Amniotic epithelial cell (primary cell): ENCODE measurements at regions not wholly inside any gene's neighbourhood (a gene's known extent, or its start where the extent isn't known, plus 50 kb on each side); places are given as distances from the start of the nearest gene placed in this dataset.
"Not testable (repeated sequence)": the region's sequence is repeated elsewhere in the genome, so short reads cannot be mapped to it uniquely, and the experiment has no call there.

Experiments used
- DNase-seq: peaks from one replicate; pipeline ENCODE4 v3.0.0-alpha.2; 2010; ENCODE audit warnings: low read depth

- DNase-seq = no peak
These were observed 55.1 kb upstream of the F9 start for GRCh38 chrX:139475432-139475831.

DNA sequence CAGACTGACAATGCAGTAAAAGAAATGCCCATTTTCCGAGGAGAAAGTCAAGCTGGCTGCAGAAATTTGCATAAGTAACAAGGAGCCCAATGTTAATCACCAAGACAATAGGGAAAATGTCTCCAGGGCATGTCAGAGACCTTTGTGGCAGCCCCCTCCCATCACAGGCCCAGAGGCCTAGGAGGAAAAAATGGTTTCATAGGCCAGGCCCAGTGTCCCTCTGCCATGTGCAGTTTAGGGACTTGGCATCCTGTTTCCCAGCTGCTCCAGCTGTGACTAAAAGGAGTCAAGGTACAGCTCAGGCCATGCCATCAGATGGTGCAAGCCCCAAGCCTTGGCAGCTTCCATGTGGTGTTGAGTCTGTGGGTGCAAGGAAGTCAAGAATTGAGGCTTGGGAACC, 68.6 kb upstream of the F9 start:
- DNase-seq = not testable (repeated sequence)

- no peak for DNase-seq
These were observed 75.8 kb upstream of the F9 start for GRCh38 chrX:139454743-139455142.

- DNase-seq = no peak
These were observed 81.5 kb upstream of the F9 start for GRCh38 chrX:139448996-139449395.

DNA sequence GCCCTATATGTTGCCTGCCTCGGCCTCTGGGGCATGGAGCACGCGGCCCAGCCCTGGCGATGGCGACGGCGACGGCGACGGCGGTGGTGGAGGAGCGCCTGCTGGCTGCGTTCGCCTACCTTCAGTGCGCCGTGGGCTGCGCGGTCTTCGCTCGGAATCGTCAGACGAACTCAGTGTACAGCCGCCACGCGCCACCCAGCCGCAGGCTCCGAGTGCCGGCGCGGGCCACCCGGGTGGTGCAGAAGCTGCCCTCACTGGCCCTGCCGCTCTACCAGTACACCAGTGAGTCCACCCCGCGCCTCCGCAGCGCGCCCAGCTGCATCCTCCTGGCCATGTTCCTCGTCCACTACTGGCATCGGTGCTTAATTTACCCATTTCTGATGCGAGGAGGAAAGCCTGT, 83.7 kb upstream of the F9 start:
- DNase-seq = no peak

GRCh38 chrX:139429913-139430312, 100.6 kb upstream of the F9 start:
- no peak for DNase-seq

GRCh38 chrX:139423186-139423585, 107.4 kb upstream of the F9 start:
- no peak for DNase-seq

- not testable (repeated sequence) for DNase-seq
These were observed 132.3 kb upstream of the F9 start for GRCh38 chrX:139398258-139398657.

GRCh38 chrX:139388254-139388653, 142.3 kb upstream of the F9 start:
- DNase-seq = no peak

DNA sequence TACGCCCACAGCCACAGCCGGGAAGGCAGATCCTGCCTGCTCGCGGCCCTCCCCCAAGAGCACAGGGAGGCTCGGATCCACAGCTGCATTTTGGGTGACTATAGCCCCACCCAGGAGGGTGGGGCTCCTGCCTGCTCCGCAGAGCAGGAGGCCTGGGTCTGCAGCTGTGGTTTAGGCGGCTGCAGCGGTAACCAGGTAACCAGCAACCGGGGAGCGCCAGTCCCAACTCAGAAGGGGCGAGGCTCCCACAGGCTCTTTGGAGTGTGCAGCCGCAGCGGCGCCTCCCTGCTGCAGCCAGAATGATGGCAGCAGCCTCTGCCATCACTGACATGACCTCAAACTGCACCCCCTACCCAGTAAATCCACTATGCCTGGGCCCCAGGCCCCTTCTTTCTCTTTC, 148.0 kb upstream of the F9 start:
- no peak for DNase-seq

DNA sequence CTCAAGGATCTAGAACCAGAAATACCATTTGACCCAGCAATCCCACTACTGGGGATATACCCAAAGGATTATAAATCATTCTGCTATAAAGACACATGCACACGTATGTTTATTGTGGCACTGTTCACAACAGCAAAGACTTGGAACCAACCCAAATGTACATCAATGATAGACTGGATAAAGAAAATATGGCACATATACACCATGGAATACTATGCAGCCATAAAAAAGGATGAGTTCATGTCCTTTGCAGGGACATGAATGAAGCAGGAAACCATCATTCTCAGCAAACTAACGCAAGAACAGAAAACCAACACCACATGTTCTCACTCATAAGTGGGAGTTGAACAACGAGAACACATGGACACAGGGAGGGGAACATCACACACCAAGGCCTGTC, 154.0 kb upstream of the F9 start:
- not testable (repeated sequence) for DNase-seq

GRCh38 chrX:139360356-139360755, 170.2 kb upstream of the F9 start:
- DNase-seq = no peak

DNA sequence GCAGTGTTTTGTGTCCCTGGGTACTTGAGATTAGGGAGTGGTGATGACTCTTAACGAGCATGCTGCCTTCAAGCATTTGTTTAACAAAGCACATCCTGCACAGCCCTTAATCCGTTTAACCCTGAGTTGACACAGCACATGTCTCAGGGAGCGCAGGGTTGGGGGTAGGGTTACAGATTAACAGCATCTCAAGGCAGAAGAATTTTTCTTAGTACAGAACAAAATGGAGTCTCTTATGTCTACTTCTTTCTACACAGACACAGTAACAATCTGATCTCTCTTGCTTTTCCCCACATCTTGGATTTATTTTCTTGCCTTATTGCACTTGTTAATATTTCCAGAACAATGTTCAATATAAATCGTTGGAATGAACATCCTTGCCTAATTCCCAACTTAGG, 187.9 kb upstream of the F9 start:
- not testable (repeated sequence) for DNase-seq

GRCh38 chrX:139341855-139342593, 188.5 kb upstream of the F9 start:
- not testable (repeated sequence) for DNase-seq

DNA sequence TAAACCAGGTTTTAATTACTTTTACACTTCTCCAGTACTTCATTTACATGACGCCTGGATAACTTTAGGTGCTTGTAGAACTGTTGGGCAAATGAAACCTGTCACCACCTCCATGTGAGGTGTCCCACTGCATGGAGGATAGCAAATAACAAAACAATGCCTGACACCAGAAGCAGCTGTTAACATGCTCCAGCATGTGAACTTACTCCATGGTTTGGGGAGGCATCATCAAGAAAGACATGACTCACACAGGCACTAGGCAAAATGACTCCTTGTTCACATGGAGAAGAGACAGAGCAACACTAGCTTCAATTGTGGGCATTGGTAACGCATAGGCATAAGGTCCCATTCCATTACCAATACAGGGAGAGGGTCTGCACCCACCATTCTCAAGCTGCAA, 198.1 kb upstream of the F9 start:
- no peak for DNase-seq

DNA sequence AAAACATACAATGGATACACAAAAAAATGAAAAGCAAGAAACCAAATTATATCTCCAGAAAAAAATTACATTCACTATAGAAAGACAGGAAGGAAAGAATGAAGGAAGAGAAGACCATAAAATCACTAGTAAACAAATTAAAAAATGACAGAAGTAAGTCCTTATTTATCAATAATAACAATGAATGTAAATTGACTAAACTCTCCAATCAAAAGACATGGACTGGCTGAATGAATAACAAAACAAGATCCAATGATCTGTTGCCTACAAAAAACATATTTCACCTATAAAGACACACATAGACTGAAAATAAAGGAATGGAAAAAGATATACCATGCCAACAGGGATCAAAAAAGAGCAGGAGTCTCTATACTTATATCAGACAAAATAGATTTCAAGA, 203.2 kb upstream of the F9 start:
- no peak for DNase-seq

GRCh38 chrX:139324756-139325155, 205.8 kb upstream of the F9 start:
- DNase-seq = no peak

DNA sequence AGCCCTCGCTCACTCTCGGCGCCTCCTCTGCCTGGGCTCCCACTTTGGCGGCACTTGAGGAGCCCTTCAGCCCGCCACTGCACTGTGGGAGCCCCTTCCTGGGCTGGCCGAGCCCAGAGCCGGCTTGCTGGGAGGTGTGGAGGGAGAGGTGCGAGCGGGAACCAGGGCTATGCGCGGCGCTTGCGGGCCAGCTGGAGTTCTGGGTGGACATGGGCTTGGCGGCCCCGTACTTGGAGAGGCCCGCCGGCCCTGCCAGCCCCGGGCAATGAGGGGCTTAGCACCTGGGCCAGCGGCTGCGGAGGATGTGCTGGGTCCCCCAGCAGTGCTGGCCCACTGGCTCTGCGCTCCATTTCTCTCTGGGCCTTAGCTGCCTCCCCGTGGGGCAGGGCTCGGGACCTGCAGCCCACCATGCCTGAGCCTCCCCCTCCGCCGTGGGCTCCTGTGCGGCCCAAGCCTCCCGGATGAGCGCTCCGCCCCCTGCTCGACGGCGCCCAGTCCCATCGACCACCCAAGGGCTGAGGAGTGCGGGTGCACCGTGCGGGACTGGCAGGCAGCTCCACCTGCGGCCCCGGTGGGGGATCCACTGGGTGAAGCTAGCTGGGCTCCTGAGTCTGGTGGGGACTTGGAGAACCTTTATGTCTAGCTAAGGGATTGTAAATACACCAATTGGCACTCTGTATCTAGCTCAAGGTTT, 209.7 kb upstream of the F9 start:
- not testable (repeated sequence) for DNase-seq

DNA sequence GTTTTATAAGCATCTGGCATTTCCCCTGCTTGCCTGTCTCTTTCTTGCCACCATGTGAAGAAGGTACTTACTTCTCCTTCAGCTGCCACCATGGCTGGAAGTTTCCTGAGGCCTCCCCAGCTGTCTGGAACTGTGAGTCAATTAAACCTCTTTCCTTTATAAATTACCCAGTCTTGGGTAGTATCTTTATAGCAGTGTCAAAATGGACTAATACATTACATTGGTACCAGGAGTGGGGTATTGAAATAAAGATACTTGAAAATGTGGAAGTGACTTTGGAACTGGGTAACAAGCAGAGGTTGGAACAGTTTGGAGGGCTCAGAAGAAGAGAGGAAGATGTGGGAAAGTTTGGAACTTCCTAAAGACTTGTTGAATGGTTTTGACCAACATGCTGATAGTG, 223.9 kb upstream of the F9 start:
- DNase-seq = not testable (repeated sequence)

GRCh38 chrX:139304471-139304870, 226.1 kb upstream of the F9 start:
- no peak for DNase-seq

DNA sequence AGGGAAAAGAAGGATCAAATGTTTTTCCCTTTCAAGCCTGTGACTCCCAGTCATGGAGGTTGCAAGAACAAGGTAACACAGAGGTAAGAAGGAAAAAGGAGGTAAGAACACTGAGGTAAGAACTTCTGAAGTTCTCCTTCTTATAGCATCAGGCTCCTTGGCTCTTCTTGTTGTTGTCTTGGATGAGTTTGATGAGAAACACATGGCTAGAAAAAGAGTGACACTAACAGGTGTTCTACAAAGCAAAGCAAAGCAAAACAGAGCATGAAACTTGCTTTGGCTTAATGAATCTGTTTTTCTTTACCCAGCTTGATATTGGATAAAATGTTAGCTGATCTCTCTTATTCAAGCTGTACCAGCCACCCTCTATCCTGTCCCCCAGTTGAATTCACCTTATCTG, 231.2 kb upstream of the F9 start:
- DNase-seq = no peak

DNA sequence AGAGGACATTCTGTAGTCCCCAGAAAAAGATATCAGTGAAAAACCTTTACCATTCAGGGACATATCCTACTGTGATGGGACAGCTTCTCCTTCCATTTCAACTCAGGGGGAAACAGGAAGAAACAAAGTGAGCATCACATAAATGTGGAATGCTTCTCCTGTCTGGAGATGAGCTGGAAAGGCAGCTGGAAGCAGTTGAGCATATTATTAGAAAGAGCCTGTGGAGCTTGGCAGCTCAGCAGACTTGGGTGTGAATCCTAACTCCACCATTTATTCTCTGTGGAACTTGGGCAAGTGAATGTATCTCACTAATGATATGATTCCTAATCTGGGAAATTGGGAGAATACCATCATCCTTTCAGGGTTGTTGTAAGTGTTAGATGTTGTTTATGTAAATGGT, 232.1 kb upstream of the F9 start:
- no peak for DNase-seq

DNA sequence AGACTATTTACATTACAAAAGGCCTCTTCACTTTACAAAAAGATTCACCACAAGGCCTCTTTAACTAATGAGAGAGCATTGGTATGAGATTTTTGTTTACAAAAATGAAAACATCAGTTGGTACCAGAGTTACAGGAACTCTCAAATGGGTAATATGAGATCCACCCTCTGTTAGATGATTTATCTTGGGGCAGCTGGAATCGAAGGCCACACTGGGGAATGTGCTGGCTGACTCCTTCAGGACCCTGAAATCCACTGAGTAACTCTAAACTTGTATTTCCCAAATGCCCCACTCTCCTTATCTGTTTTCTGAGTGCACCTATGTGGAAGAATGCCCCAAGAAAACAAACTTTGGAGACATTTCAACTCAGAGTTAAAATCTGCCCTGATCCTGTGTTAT, 232.9 kb upstream of the F9 start:
- no peak for DNase-seq

- no peak for DNase-seq
These were observed 236.5 kb upstream of the F9 start for GRCh38 chrX:139293991-139294390.
